CD8-positive, alpha-beta memory T cell (primary cell): ENCODE measurements at regions not wholly inside any gene's neighbourhood (a gene's known extent, or its start where the extent isn't known, plus 50 kb on each side); places are given as distances from the start of the nearest gene placed in this dataset.

Source experiments
- CTCF ChIA-PET: fragments of 350-600 bp; sonication (Branson Sonifier 250); formaldehyde crosslinking; loops from one replicate; lab custom pipeline; 2021; ENCODE audit warnings: antibody characterized with exemption; lab: Charles Lee
- POLR2A ChIA-PET: fragments of 350-600 bp; sonication (Branson Sonifier 250); formaldehyde crosslinking; loops from one replicate; lab custom pipeline; 2021; ENCODE audit warnings: antibody characterized with exemption; lab: Charles Lee
- DNase-seq, 5 donors: peaks; one replicate each; pipeline versions ENCODE4 v3.0.0 to v3.0.0-alpha.2; 2020 to 2022; ENCODE audit warnings: mixed read lengths in 1 of 5
- H3K27ac ChIP-seq: one replicate; pipeline ENCODE4 v1.7.0; 2013; ENCODE audit warnings: low read depth, mild to moderate bottlenecking, low read length, moderate library complexity
- H3K27me3 ChIP-seq: 2 replicates; pipeline ENCODE4 v1.7.0; 2013; ENCODE audit warnings: low read length, mild to moderate bottlenecking; ENCODE audit not compliant: insufficient read depth, poor library complexity, severe bottlenecking
- H3K36me3 ChIP-seq: 2 replicates; pipeline ENCODE4 v1.7.0; 2013; ENCODE audit warnings: mild to moderate bottlenecking, low read length, moderate library complexity; ENCODE audit not compliant: insufficient read depth
- H3K4me1 ChIP-seq: 2 replicates; pipeline ENCODE4 v1.7.0; 2013; ENCODE audit warnings: mild to moderate bottlenecking, low read length, moderate library complexity; ENCODE audit not compliant: insufficient read depth
- H3K4me3 ChIP-seq: 2 replicates; pipeline ENCODE4 v1.7.0; 2013; ENCODE audit warnings: mild to moderate bottlenecking, low read length
- H3K9me3 ChIP-seq: 2 replicates; pipeline ENCODE4 v1.7.0; 2013; ENCODE audit warnings: mild to moderate bottlenecking, low read length
- H3K27ac Mint-ChIP-seq, 8 donors: one replicate each; pipeline ENCODE4 v1.8.0; 2020 to 2021; ENCODE audit warnings: mixed read lengths in 8 of 8, mild to moderate bottlenecking in 6 of 8, inconsistent platforms in 3 of 8, moderate library complexity in 3 of 8
- H3K27me3 Mint-ChIP-seq, 2 donors: one replicate each; pipeline ENCODE4 v1.8.0; 2020 to 2021; ENCODE audit warnings: mixed read lengths in 2 of 2, mild to moderate bottlenecking in 1 of 2, moderate library complexity in 1 of 2
- H3K36me3 Mint-ChIP-seq, 3 donors: one replicate each; pipeline ENCODE4 v1.8.0; 2020 to 2021; ENCODE audit warnings: mixed read lengths in 3 of 3, inconsistent platforms in 1 of 3, mild to moderate bottlenecking in 1 of 3
- H3K4me1 Mint-ChIP-seq, 3 donors: one replicate each; pipeline ENCODE4 v1.8.0; 2020 to 2021; ENCODE audit warnings: mixed read lengths in 3 of 3, inconsistent platforms in 1 of 3, mild to moderate bottlenecking in 1 of 3
- H3K4me3 Mint-ChIP-seq, 7 donors: one replicate each; pipeline ENCODE4 v1.8.0; 2020 to 2021; ENCODE audit warnings: mixed read lengths in 7 of 7, mild to moderate bottlenecking in 6 of 7, moderate library complexity in 4 of 7, inconsistent platforms in 2 of 7
- H3K9me3 Mint-ChIP-seq, 5 donors: one replicate each; pipeline ENCODE4 v1.8.0; 2020 to 2022; ENCODE audit warnings: mixed read lengths in 5 of 5, mild to moderate bottlenecking in 3 of 5, moderate library complexity in 2 of 5, inconsistent platforms in 1 of 5

- POLR2A ChIA-PET, result no interaction called here
- Histone ChIP-seq H3K27ac (no peak overlapping the region), H3K9me3 (no peaks in the 10 kb centered on the region), H3K4me1 (peaks cover 4% of the 10 kb centered on the region), H3K4me3 (no peak overlapping the region), H3K36me3 (no peaks in the 10 kb centered on the region), H3K27me3 (no peaks in the 10 kb centered on the region)
- CTCF ChIA-PET, result interaction anchor here (1.0 to 1.2 kb wide), 2 partner anchors 135 to 320 kb away, joined by 3 read pairs; no protein-coding TSS in a partner anchor
- Mint-ChIP-seq H3K4me1 (peaks cover 60 to 97% (median 84%) of the 10 kb centered on the region in 3 donors), H3K36me3 (peaks cover 18 to 46% (median 18%) of the 10 kb centered on the region in 3 donors), H3K4me3 (no peak overlapping the region), H3K9me3 (peaks cover 0 to 2% (median 0%) of the 10 kb centered on the region in 5 donors), H3K27me3 (peaks cover 0 to 2% of the 10 kb centered on the region in 2 donors), H3K27ac (peak overlapping the region in 6 of 8 donors; percentile 4 to 62 (median 20))
- no peak for DNase-seq
Observed at GRCh38 chr13:73966331-73966730, 167.9 kb downstream of the KLF12 start.

GRCh38 chr13:73962284-73962683 lies 171.9 kb downstream of the KLF12 start:
- Histone ChIP-seq H3K4me3 (no peak overlapping the region), H3K9me3 (no peaks in the 10 kb centered on the region), H3K36me3 (no peaks in the 10 kb centered on the region), H3K27me3 (no peaks in the 10 kb centered on the region), H3K27ac (no peak overlapping the region), H3K4me1 (peaks cover 4% of the 10 kb centered on the region)
- ChIA-PET POLR2A (no interaction called here), CTCF (no interaction called here)
- peaks cover 12 to 36% (median 16%) of the 10 kb centered on the region in 3 donors for H3K36me3 Mint-ChIP-seq
- H3K27me3 Mint-ChIP-seq, result peaks cover 0 to 2% of the 10 kb centered on the region in 2 donors
- DNase-seq, result no peak
- H3K4me1 Mint-ChIP-seq, result peaks cover 39 to 88% (median 67%) of the 10 kb centered on the region in 3 donors
- H3K27ac Mint-ChIP-seq, result no peak overlapping the region
- no peak overlapping the region for H3K4me3 Mint-ChIP-seq
- H3K9me3 Mint-ChIP-seq, result peaks cover 0 to 2% (median 0%) of the 10 kb centered on the region in 5 donors

DNA sequence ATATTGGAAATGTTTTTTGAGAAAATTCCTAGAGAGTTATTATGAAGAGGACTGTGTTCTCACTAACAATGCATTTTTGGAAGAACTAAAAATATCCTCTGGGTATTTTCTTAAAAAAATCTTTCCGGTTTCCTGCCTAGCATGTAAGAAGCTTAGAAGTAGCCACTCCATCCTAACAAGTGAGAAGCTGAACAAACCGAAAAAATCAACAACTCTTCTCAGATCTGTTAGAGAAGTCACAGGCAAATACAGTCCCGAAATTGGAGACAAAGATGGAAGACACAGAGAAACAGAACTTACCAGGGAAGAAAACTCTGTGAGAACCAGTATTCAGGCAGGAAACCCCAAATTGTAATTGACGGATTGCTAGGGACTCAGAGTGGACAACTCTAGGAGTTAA lies 173.0 kb downstream of the KLF12 start:
- H3K27ac ChIP-seq, result no peak overlapping the region
- Mint-ChIP-seq H3K4me3 (no peak overlapping the region), H3K9me3 (peaks cover 0 to 2% (median 0%) of the 10 kb centered on the region in 5 donors), H3K4me1 (peaks cover 42 to 86% (median 66%) of the 10 kb centered on the region in 3 donors), H3K27me3 (peaks cover 0 to 2% of the 10 kb centered on the region in 2 donors), H3K36me3 (peaks cover 8 to 30% (median 13%) of the 10 kb centered on the region in 3 donors), H3K27ac (no peak overlapping the region)
- peaks cover 8% of the 10 kb centered on the region for H3K4me1 ChIP-seq
- POLR2A ChIA-PET, result no interaction called here
- no peaks in the 10 kb centered on the region for H3K36me3 ChIP-seq
- CTCF ChIA-PET, result no interaction called here
- no peak overlapping the region for H3K4me3 ChIP-seq
- DNase-seq, result no peak
- H3K9me3 ChIP-seq, result no peaks in the 10 kb centered on the region
- no peaks in the 10 kb centered on the region for H3K27me3 ChIP-seq

GRCh38 chr13:73960474-73960873 lies 173.7 kb downstream of the KLF12 start:
- CTCF ChIA-PET, result no interaction called here
- H3K27me3 Mint-ChIP-seq, result peaks cover 0 to 2% of the 10 kb centered on the region in 2 donors
- POLR2A ChIA-PET, result no interaction called here

GRCh38 chr13:73958657-73959397 lies 175.4 kb downstream of the KLF12 start:
- POLR2A ChIA-PET, result no interaction called here
- no peak overlapping the region for H3K27ac Mint-ChIP-seq
- peaks cover 11% of the 10 kb centered on the region for H3K4me1 ChIP-seq
- no peak overlapping the region for H3K27ac ChIP-seq
- no peak overlapping the region for H3K4me3 ChIP-seq
- peak overlapping the region in 1 of 7 donors; percentile 5 for H3K4me3 Mint-ChIP-seq
- peaks cover 40 to 80% (median 70%) of the 10 kb centered on the region in 3 donors for H3K4me1 Mint-ChIP-seq
- H3K27me3 ChIP-seq, result no peaks in the 10 kb centered on the region
- H3K9me3 Mint-ChIP-seq, result peaks cover 0 to 2% (median 0%) of the 10 kb centered on the region in 5 donors
- CTCF ChIA-PET, result no interaction called here
- no peak for DNase-seq
- H3K36me3 ChIP-seq, result no peaks in the 10 kb centered on the region
- peaks cover 6 to 19% (median 13%) of the 10 kb centered on the region in 3 donors for H3K36me3 Mint-ChIP-seq
- H3K27me3 Mint-ChIP-seq, result no peaks in the 10 kb centered on the region
- no peaks in the 10 kb centered on the region for H3K9me3 ChIP-seq

More at GRCh38 chr13:73960474-73960873, 173.7 kb downstream of the KLF12 start:
- Histone ChIP-seq H3K4me3 (no peak overlapping the region), H3K4me1 (peaks cover 8% of the 10 kb centered on the region), H3K36me3 (no peaks in the 10 kb centered on the region), H3K9me3 (no peaks in the 10 kb centered on the region), H3K27me3 (no peaks in the 10 kb centered on the region), H3K27ac (no peak overlapping the region)
- no peak overlapping the region for H3K4me3 Mint-ChIP-seq
- H3K27ac Mint-ChIP-seq, result no peak overlapping the region
- H3K4me1 Mint-ChIP-seq, result peaks cover 45 to 86% (median 66%) of the 10 kb centered on the region in 3 donors
- DNase-seq, result no peak
- H3K9me3 Mint-ChIP-seq, result peaks cover 0 to 2% (median 0%) of the 10 kb centered on the region in 5 donors
- H3K36me3 Mint-ChIP-seq, result peaks cover 11 to 29% (median 13%) of the 10 kb centered on the region in 3 donors

DNA sequence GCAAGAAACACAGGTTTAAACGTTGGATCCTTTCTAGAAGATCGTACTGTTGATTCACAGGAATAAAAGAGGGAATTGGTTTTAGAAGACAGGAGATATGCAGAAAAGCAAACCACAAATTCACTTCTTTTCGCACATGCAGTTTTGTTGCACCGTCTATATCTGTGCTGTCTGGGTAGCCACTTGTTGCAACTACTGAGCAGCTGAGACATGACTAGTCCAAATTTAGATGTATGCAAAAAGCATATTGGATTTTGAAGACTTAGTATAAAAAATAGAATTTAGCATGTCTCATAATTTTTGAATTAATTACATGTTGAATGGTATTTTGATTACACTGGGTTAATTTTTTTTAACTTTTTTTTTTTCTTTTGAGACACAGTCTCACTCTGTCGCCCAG lies 176.3 kb downstream of the KLF12 start:
- peaks cover 45 to 82% (median 75%) of the 10 kb centered on the region in 3 donors for H3K4me1 Mint-ChIP-seq
- POLR2A ChIA-PET, result no interaction called here
- Histone ChIP-seq H3K27ac (no peak overlapping the region), H3K27me3 (no peaks in the 10 kb centered on the region), H3K4me1 (peaks cover 14% of the 10 kb centered on the region), H3K9me3 (no peaks in the 10 kb centered on the region), H3K36me3 (no peaks in the 10 kb centered on the region), H3K4me3 (no peak overlapping the region)
- no peak overlapping the region for H3K4me3 Mint-ChIP-seq
- DNase-seq, result no peak
- peaks cover 5 to 19% (median 13%) of the 10 kb centered on the region in 3 donors for H3K36me3 Mint-ChIP-seq
- no peak overlapping the region for H3K27ac Mint-ChIP-seq
- peaks cover 0 to 2% (median 0%) of the 10 kb centered on the region in 5 donors for H3K9me3 Mint-ChIP-seq
- CTCF ChIA-PET, result no interaction called here
- H3K27me3 Mint-ChIP-seq, result no peaks in the 10 kb centered on the region

- H3K4me1 Mint-ChIP-seq, result peaks cover 51 to 82% (median 75%) of the 10 kb centered on the region in 3 donors
- no peak for DNase-seq
- H3K36me3 Mint-ChIP-seq, result peaks cover 7 to 17% (median 8%) of the 10 kb centered on the region in 3 donors
- peaks cover 0 to 2% (median 0%) of the 10 kb centered on the region in 5 donors for H3K9me3 Mint-ChIP-seq
- CTCF ChIA-PET, result no interaction called here
- Histone ChIP-seq H3K27ac (no peak overlapping the region), H3K4me3 (no peak overlapping the region), H3K9me3 (no peaks in the 10 kb centered on the region), H3K36me3 (no peaks in the 10 kb centered on the region), H3K4me1 (peaks cover 21% of the 10 kb centered on the region), H3K27me3 (no peaks in the 10 kb centered on the region)
- H3K27me3 Mint-ChIP-seq, result no peaks in the 10 kb centered on the region
- H3K27ac Mint-ChIP-seq, result peak overlapping the region in 4 of 8 donors; percentile 14 to 64 (median 34)
- H3K4me3 Mint-ChIP-seq, result peak overlapping the region in 1 of 7 donors; percentile 13
- POLR2A ChIA-PET, result no interaction called here
Observed at GRCh38 chr13:73956795-73957408, 177.3 kb downstream of the KLF12 start.

DNA sequence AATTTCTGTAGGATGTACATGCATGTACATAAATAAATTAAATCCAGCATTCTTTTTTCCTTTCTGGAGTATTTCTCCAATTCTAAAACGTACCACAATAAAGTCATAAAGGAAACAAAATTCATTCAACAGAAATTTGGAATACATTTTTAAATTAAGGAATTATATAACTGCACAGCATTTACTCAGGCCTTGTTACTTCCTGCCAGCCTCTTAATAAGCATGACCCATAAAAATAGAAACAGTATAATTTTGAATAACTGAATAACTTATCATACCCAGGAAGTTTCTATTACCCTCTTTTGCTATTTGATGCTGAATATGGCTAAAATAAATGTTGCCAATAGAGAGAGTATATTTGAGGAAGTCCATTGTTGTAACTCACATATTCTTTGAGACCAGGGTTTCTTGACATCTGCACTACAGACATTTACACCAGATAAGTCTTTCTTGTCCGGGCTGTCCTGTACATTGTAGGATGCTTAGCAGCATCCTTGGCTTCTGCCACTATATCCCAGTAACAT lies 178.2 kb downstream of the KLF12 start:
- H3K4me1 Mint-ChIP-seq, result peaks cover 53 to 82% (median 75%) of the 10 kb centered on the region in 3 donors
- H3K4me1 ChIP-seq, result peaks cover 21% of the 10 kb centered on the region

More for the DNA sequence above, 178.2 kb downstream of the KLF12 start:
- DNase-seq, result no peak
- Mint-ChIP-seq H3K36me3 (peaks cover 1 to 16% (median 6%) of the 10 kb centered on the region in 3 donors), H3K4me3 (no peak overlapping the region), H3K9me3 (no peaks in the 10 kb centered on the region), H3K27me3 (no peaks in the 10 kb centered on the region), H3K27ac (peak overlapping the region in 3 of 8 donors; percentile 4 to 64 (median 52))
- Histone ChIP-seq H3K36me3 (no peaks in the 10 kb centered on the region), H3K27ac (no peak overlapping the region), H3K27me3 (no peaks in the 10 kb centered on the region), H3K4me3 (no peak overlapping the region), H3K9me3 (no peaks in the 10 kb centered on the region)
- POLR2A ChIA-PET, result no interaction called here
- CTCF ChIA-PET, result no interaction called here
